ENCODE measurements at regions not wholly inside any gene's neighbourhood (a gene's known extent, or its start where the extent isn't known, plus 50 kb on each side); places are given as distances from the start of the nearest gene placed in this dataset.

DNA sequence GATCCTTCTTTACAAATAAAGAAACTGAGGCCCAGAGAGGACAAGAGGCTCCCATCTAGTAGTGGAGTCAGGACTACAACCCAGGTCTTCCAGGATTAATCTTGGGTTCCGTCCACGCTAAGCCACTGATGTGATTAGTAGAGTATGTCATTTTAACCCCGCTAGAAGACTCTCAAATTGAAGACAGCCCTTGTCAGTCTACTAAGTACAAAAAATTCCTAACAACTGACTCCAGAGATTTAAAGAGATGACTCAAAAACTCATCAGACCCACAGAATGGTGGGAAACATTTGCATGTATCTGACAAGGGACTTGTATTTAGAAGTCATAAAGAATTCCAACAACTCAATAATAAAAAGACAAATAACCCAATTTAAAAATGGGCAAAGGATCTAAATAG lies 145.3 kb downstream of the CNTN3 start:
- Histone ChIP-seq H2BK15ac (ENCODE audit: low read depth, low read length) (no peak overlapping the region), H3K18ac (ENCODE audit: insufficient read length, low read depth, low read length) (no peak overlapping the region), H3K56ac (ENCODE audit: insufficient read length, low read depth, low read length) (no peak overlapping the region), H2BK120ac (ENCODE audit: low read depth, low read length, poor library complexity, severe bottlenecking) (no peak overlapping the region), H3K4ac (ENCODE audit: low read depth, low read length) (no peak overlapping the region), H4K91ac (ENCODE audit: insufficient read length, low read depth, low read length) (no peak overlapping the region), H2AK5ac (ENCODE audit: insufficient read length, low read length) (no peak overlapping the region), H3K14ac (ENCODE audit: insufficient read depth, low read length) (no peak overlapping the region), H3K79me1 (ENCODE audit: insufficient read depth, low read depth, low read length, poor library complexity, severe bottlenecking) (no peaks in the 10 kb centered on the region), H3K27me3 (ENCODE audit: insufficient read depth, low read length) (no peaks in the 10 kb centered on the region), H2BK5ac (ENCODE audit: insufficient read length, low read length) (no peak overlapping the region), H2AFZ (ENCODE audit: low read length) (no peak overlapping the region), H2BK20ac (ENCODE audit: low read depth, low read length, poor library complexity, severe bottlenecking) (no peak overlapping the region), H3T11ph (ENCODE audit: low read length) (no peak overlapping the region), H4K5ac (ENCODE audit: insufficient read length, low read depth, low read length) (no peak overlapping the region), H3K79me2 (ENCODE audit: insufficient read depth, low read length) (no peaks in the 10 kb centered on the region), H3K4me1 (ENCODE audit: insufficient read depth, low read length) (no peaks in the 10 kb centered on the region), H3K9me3 (ENCODE audit: control insufficient read depth, low read depth, low read length) (no peaks in the 10 kb centered on the region), H3K23ac (ENCODE audit: insufficient read length, low read depth, low read length) (no peak overlapping the region), H4K20me1 (ENCODE audit: control insufficient read depth, insufficient read depth, insufficient read length) (no peaks in the 10 kb centered on the region), H3K23me2 (ENCODE audit: insufficient read length, low read depth, low read length, poor library complexity, severe bottlenecking) (no peaks in the 10 kb centered on the region), H3K9ac (ENCODE audit: extremely low read depth, insufficient read length, low read length) (no peak overlapping the region), H3K27ac (ENCODE audit: insufficient read length, low read depth, low read length) (no peak overlapping the region), H2BK12ac (ENCODE audit: insufficient read length, low read depth, low read length) (no peak overlapping the region), H4K8ac (replicated peaks; ENCODE audit: insufficient read length, low read depth, low read length) (no peak overlapping the region), H3K4me2 (ENCODE audit: insufficient read depth, insufficient read length, low read length) (no peak overlapping the region)
- H3K9me3 Mint-ChIP-seq: no peaks in the 10 kb centered on the region
- H3K36me3 Mint-ChIP-seq (ENCODE audit: insufficient read depth in 1 of 3, low read depth in 3 of 3): no peaks in the 10 kb centered on the region
- TF ChIP-seq, protein P1, sequence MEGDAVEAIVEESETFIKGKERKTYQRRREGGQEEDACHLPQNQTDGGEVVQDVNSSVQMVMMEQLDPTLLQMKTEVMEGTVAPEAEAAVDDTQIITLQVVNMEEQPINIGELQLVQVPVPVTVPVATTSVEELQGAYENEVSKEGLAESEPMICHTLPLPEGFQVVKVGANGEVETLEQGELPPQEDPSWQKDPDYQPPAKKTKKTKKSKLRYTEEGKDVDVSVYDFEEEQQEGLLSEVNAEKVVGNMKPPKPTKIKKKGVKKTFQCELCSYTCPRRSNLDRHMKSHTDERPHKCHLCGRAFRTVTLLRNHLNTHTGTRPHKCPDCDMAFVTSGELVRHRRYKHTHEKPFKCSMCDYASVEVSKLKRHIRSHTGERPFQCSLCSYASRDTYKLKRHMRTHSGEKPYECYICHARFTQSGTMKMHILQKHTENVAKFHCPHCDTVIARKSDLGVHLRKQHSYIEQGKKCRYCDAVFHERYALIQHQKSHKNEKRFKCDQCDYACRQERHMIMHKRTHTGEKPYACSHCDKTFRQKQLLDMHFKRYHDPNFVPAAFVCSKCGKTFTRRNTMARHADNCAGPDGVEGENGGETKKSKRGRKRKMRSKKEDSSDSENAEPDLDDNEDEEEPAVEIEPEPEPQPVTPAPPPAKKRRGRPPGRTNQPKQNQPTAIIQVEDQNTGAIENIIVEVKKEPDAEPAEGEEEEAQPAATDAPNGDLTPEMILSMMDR (conservative IDR thresholded peaks at IDR 0.05): no peak
- H3K27me3 Mint-ChIP-seq (ENCODE audit: low read depth): no peaks in the 10 kb centered on the region
- DNase-seq: no peak
- H3K4me3 Mint-ChIP-seq: no peak overlapping the region
- H3K4me1 Mint-ChIP-seq: no peaks in the 10 kb centered on the region
- no peak overlapping the region for H3K27ac Mint-ChIP-seq
- WGBS (ENCODE audit: extremely low coverage, insufficient read length, low lambda C conversion rate): no CpG with 5 or more reads among the region's 3 CpGs

Data from H9 (cell line).